Cardiac muscle cell (in vitro differentiated cells and primary cell): ENCODE measurements at regions not wholly inside any gene's neighbourhood (a gene's known extent, or its start where the extent isn't known, plus 50 kb on each side); places are given as distances from the start of the nearest gene placed in this dataset.

Experiments
- DNase-seq, 2 donors: peaks; one replicate each; pipeline versions ENCODE4 v3.0.0 to v3.0.0-alpha.2; 2010 to 2017; ENCODE audit warnings: low read depth in 1 of 2, low spot score in 1 of 2
- H3K27ac ChIP-seq: fragments of 200-600 bp; sonication (generic); 2 replicates; pipeline ENCODE4 v1.5.1; 2016
- H3K27me3 ChIP-seq: fragments of 200-600 bp; sonication (generic); 2 replicates; pipeline ENCODE4 v1.6.0; 2016; ENCODE audit warnings: control low read depth
- H3K36me3 ChIP-seq: fragments of 200-600 bp; sonication (generic); 2 replicates; pipeline ENCODE4 v1.5.1; 2016; ENCODE audit warnings: control low read depth
- H3K4me1 ChIP-seq: fragments of 200-600 bp; sonication (generic); 2 replicates; pipeline ENCODE4 v1.8.1; 2017; ENCODE audit warnings: low read depth, mild to moderate bottlenecking, mixed run types
- H3K4me3 ChIP-seq: fragments of 200-600 bp; sonication (generic); 2 replicates; pipeline ENCODE4 v1.5.1; 2016; ENCODE audit warnings: mild to moderate bottlenecking
- H3K9me3 ChIP-seq: fragments of 200-600 bp; sonication (generic); 2 replicates; pipeline ENCODE4 v1.5.1; 2017; ENCODE audit warnings: low read depth, mild to moderate bottlenecking, control low read depth
- TF ChIP-seq, protein P1 (sequence below): IDR thresholded peaks from 2 replicates; pipeline ENCODE4 v1.5.1; 2012; ENCODE audit warnings: low read depth, mild to moderate bottlenecking, low read length

DNA sequence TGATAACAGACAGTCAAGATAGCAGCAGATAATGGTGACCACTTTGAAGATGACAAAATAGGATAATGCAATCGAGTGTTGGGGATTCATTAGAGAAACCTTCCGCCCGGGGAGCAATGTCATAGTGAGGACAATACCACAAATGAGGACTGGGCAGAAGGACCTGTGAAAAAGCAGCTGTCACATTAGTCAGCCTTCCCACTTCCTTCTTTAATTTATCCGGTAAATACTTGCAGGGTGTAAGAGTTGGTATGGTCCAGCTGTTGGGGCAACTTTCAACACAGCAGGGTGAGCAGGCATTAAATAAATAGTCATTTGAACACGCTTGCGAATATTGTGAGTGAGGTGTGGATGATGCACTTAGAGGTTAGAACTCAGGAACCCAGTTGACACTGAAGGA, 132.5 kb upstream of the KIRREL3 start:
- H3K4me3 ChIP-seq = no peak overlapping the region
- TF ChIP-seq, protein P1, sequence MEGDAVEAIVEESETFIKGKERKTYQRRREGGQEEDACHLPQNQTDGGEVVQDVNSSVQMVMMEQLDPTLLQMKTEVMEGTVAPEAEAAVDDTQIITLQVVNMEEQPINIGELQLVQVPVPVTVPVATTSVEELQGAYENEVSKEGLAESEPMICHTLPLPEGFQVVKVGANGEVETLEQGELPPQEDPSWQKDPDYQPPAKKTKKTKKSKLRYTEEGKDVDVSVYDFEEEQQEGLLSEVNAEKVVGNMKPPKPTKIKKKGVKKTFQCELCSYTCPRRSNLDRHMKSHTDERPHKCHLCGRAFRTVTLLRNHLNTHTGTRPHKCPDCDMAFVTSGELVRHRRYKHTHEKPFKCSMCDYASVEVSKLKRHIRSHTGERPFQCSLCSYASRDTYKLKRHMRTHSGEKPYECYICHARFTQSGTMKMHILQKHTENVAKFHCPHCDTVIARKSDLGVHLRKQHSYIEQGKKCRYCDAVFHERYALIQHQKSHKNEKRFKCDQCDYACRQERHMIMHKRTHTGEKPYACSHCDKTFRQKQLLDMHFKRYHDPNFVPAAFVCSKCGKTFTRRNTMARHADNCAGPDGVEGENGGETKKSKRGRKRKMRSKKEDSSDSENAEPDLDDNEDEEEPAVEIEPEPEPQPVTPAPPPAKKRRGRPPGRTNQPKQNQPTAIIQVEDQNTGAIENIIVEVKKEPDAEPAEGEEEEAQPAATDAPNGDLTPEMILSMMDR = no peak

DNA sequence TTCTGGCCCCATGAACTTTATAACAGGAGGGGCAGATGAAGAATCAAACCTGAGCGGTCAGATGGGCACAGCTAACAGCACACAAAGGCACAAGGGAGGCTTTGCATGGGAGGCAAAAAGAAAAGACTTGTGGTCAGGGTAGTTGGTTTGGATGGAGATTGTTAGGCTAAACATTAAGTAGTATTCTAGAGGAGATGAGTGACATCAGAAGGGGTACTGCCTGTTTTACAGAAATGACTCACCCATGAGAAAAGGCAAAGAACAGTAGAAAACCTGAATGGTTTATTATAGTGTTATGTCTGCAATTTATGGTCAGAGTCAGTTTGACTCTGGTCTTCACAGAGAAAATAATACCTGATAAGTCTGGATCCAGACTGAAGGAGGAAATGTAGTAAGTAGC, 129.8 kb upstream of the KIRREL3 start:
- Histone ChIP-seq H3K9me3 (no peaks in the 10 kb centered on the region), H3K27ac (no peak overlapping the region), H3K27me3 (no peaks in the 10 kb centered on the region), H3K4me1 (no peaks in the 10 kb centered on the region), H3K36me3 (no peaks in the 10 kb centered on the region), H3K4me3 (no peak overlapping the region)
- TF ChIP-seq, protein P1 = no peak
- DNase-seq = no peak

More for the DNA sequence above, 132.5 kb upstream of the KIRREL3 start:
- Histone ChIP-seq H3K4me1 (no peaks in the 10 kb centered on the region), H3K27ac (no peak overlapping the region), H3K27me3 (no peaks in the 10 kb centered on the region), H3K36me3 (no peaks in the 10 kb centered on the region), H3K9me3 (no peaks in the 10 kb centered on the region)
- DNase-seq = no peak

DNA sequence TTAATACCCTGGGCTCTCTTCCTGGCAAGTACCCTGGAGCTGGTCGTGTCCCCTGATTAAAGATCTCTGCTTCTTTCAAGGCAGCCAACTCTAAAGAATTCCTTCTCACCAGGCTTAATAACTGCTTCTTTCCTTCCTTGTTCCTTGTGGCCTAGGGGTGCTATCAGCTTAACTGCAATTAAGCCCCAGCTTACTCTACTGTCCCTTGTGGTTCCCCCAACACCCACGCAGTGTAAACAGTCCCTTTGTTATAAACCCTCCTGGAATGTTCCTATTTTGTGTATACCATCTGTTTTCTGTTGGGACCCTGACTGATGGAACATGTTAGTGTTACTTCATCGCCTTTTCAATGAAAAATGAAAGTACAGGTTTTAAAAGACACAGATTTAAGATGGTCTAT, 126.4 kb upstream of the KIRREL3 start:
- Histone ChIP-seq H3K36me3 (no peaks in the 10 kb centered on the region), H3K27ac (no peak overlapping the region), H3K4me3 (no peak overlapping the region), H3K4me1 (no peaks in the 10 kb centered on the region), H3K9me3 (no peaks in the 10 kb centered on the region), H3K27me3 (no peaks in the 10 kb centered on the region)
- TF ChIP-seq, protein P1 = no peak
- no peak for DNase-seq

DNA sequence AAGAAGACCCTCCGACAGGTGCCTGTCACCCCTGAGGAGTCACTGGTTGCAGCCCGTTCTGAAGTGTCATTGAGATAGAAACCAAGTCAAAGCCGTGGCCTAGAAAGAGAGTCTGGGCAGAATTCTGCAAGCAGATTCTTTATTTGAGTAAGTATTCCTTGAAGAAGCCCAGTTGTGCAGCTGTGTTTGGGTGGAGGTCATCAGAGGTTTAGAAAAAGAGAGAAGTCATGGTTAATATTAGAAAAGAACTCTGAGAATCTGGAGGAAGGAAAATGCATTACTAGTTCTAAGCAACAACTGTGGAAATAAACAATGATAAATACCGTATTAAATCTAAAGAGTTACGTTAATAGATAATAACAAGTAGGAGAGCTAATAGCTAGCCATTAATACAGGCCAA, 118.8 kb upstream of the KIRREL3 start:
- Histone ChIP-seq H3K4me3 (no peak overlapping the region), H3K36me3 (no peaks in the 10 kb centered on the region), H3K27ac (no peak overlapping the region), H3K4me1 (peaks cover 8% of the 10 kb centered on the region), H3K9me3 (no peaks in the 10 kb centered on the region), H3K27me3 (no peaks in the 10 kb centered on the region)
- DNase-seq = no peak
- TF ChIP-seq, protein P1 = no peak

DNA sequence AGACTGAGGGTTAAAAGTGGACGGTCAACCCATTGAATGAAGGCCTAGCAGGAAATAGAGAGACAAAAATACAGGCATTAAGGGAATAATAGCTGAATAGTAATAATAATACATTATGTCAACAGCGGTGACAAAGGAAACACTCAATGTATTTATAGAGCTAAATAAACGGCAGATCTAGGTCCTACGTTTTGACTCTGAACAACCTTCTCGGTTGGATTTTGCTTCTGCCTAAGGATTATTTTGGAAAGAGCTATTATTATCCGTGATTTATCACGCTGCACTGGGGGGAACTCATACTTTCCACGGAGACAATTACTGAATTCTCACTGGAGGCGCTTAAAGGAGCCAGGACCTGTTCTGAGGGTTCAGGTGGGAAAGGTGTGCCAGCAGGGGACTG, 118.2 kb upstream of the KIRREL3 start:
- Histone ChIP-seq H3K4me1 (peaks cover 8% of the 10 kb centered on the region), H3K9me3 (no peaks in the 10 kb centered on the region), H3K4me3 (no peak overlapping the region), H3K27ac (no peak overlapping the region), H3K27me3 (no peaks in the 10 kb centered on the region), H3K36me3 (no peaks in the 10 kb centered on the region)
- DNase-seq = no peak
- TF ChIP-seq, protein P1 = no peak

DNA sequence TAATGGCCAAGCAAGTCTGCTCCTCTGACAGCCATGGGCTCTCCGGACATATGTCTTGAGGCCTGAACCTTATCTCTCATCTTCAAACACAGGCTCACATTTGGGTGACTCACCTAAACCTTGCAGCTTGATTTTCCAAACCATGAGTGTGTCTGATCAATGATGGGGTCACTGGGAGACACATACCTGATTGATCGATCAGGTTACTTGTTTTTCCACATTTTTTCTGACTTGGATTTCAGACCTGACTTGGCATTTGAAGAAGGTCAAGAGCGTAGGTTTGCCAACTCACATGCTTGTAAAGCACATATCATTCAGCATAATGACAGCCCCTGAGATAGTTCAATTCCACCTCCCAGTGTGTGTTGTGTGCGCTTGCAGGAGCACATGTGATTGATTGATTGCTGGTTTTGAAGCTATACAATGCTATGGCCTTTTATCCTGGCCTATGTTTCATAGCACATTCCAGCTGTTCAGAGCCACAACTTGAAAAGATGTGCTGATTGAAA, 116.7 kb upstream of the KIRREL3 start:
- TF ChIP-seq, protein P1 = no peak
- no peaks in the 10 kb centered on the region for H3K9me3 ChIP-seq
- H3K4me3 ChIP-seq = no peak overlapping the region
- H3K36me3 ChIP-seq = no peaks in the 10 kb centered on the region
- H3K4me1 ChIP-seq = peaks cover 13% of the 10 kb centered on the region
- no peaks in the 10 kb centered on the region for H3K27me3 ChIP-seq
- no peak overlapping the region for H3K27ac ChIP-seq
- no peak for DNase-seq
